Neuron (in vitro differentiated cells): ENCODE measurements at regions not wholly inside any gene's neighbourhood (a gene's known extent, or its start where the extent isn't known, plus 50 kb on each side); places are given as distances from the start of the nearest gene placed in this dataset.

Source experiments
- H2AFZ ChIP-seq: one replicate; pipeline ENCODE4 v1.6.1; 2013; ENCODE audit warnings: low read depth, mild to moderate bottlenecking, inconsistent platforms, low read length, moderate library complexity
- H3K27me3 ChIP-seq: one replicate; pipeline ENCODE4 v1.6.1; 2013; ENCODE audit warnings: low read length; ENCODE audit not compliant: insufficient read depth
- H3K36me3 ChIP-seq: one replicate; pipeline ENCODE4 v1.6.1; 2013; ENCODE audit warnings: low read length; ENCODE audit not compliant: insufficient read depth
- H3K4me1 ChIP-seq: one replicate; pipeline ENCODE4 v1.6.1; 2013; ENCODE audit warnings: low read length; ENCODE audit not compliant: insufficient read depth
- H3K4me3 ChIP-seq: 2 replicates; pipeline ENCODE4 v1.5.1; 2013; ENCODE audit warnings: mild to moderate bottlenecking, low read length, moderate library complexity
- H3K9me3 ChIP-seq: one replicate; pipeline ENCODE4 v1.6.1; 2013; ENCODE audit warnings: low read length

- H3K4me3 ChIP-seq: no peak overlapping the region
- no peaks in the 10 kb centered on the region for H3K36me3 ChIP-seq
- H2AFZ ChIP-seq: no peak overlapping the region
- no peaks in the 10 kb centered on the region for H3K27me3 ChIP-seq
- H3K4me1 ChIP-seq: no peaks in the 10 kb centered on the region
- no peaks in the 10 kb centered on the region for H3K9me3 ChIP-seq
These were observed 90.2 kb upstream of the AGTR1 start for GRCh38 chr3:148607491-148607890.

- H3K4me3 ChIP-seq: no peak overlapping the region
These were observed 85.4 kb upstream of the AGTR1 start for GRCh38 chr3:148612278-148612677.

GRCh38 chr3:148615382-148615781, 82.3 kb upstream of the AGTR1 start:
- Histone ChIP-seq H3K36me3 (no peaks in the 10 kb centered on the region), H3K27me3 (no peaks in the 10 kb centered on the region), H3K9me3 (no peaks in the 10 kb centered on the region), H2AFZ (no peak overlapping the region), H3K4me3 (no peak overlapping the region), H3K4me1 (peaks cover 5% of the 10 kb centered on the region)

More at GRCh38 chr3:148612278-148612677, 85.4 kb upstream of the AGTR1 start:
- Histone ChIP-seq H3K27me3 (no peaks in the 10 kb centered on the region), H2AFZ (no peak overlapping the region), H3K4me1 (peaks cover 5% of the 10 kb centered on the region), H3K9me3 (no peaks in the 10 kb centered on the region), H3K36me3 (no peaks in the 10 kb centered on the region)

- H3K9me3 ChIP-seq: no peaks in the 10 kb centered on the region
- no peak overlapping the region for H3K4me3 ChIP-seq
- H3K36me3 ChIP-seq: no peaks in the 10 kb centered on the region
- H3K27me3 ChIP-seq: no peaks in the 10 kb centered on the region
- no peaks in the 10 kb centered on the region for H3K4me1 ChIP-seq
- H2AFZ ChIP-seq: no peak overlapping the region
These were observed 72.5 kb upstream of the AGTR1 start for GRCh38 chr3:148625095-148625736.

- Histone ChIP-seq H2AFZ (no peak overlapping the region), H3K9me3 (no peaks in the 10 kb centered on the region), H3K4me1 (no peaks in the 10 kb centered on the region), H3K4me3 (no peak overlapping the region), H3K36me3 (no peaks in the 10 kb centered on the region), H3K27me3 (no peaks in the 10 kb centered on the region)
These were observed 71.7 kb upstream of the AGTR1 start for GRCh38 chr3:148625991-148626390.

- no peaks in the 10 kb centered on the region for H3K9me3 ChIP-seq
- H3K36me3 ChIP-seq: no peaks in the 10 kb centered on the region
- no peak overlapping the region for H3K4me3 ChIP-seq
- H3K27me3 ChIP-seq: no peaks in the 10 kb centered on the region
- no peak overlapping the region for H2AFZ ChIP-seq
- no peaks in the 10 kb centered on the region for H3K4me1 ChIP-seq
These were observed 68.7 kb upstream of the AGTR1 start for GRCh38 chr3:148629006-148629405.

- H3K36me3 ChIP-seq: no peaks in the 10 kb centered on the region
- H3K9me3 ChIP-seq: no peaks in the 10 kb centered on the region
- no peaks in the 10 kb centered on the region for H3K27me3 ChIP-seq
- H2AFZ ChIP-seq: no peak overlapping the region
- no peak overlapping the region for H3K4me3 ChIP-seq
- no peaks in the 10 kb centered on the region for H3K4me1 ChIP-seq
These were observed 66.4 kb upstream of the AGTR1 start for GRCh38 chr3:148631124-148631903.

GRCh38 chr3:148641722-148642121, 56.0 kb upstream of the AGTR1 start:
- peaks cover 6% of the 10 kb centered on the region for H3K4me1 ChIP-seq
- no peak overlapping the region for H2AFZ ChIP-seq
- H3K4me3 ChIP-seq: no peak overlapping the region
- no peaks in the 10 kb centered on the region for H3K27me3 ChIP-seq
- H3K9me3 ChIP-seq: no peaks in the 10 kb centered on the region
- no peaks in the 10 kb centered on the region for H3K36me3 ChIP-seq

- H3K4me3 ChIP-seq: no peak overlapping the region
- H3K9me3 ChIP-seq: no peaks in the 10 kb centered on the region
- no peaks in the 10 kb centered on the region for H3K36me3 ChIP-seq
- no peak overlapping the region for H2AFZ ChIP-seq
- no peaks in the 10 kb centered on the region for H3K27me3 ChIP-seq
- H3K4me1 ChIP-seq: peaks cover 6% of the 10 kb centered on the region
These were observed 55.5 kb upstream of the AGTR1 start for GRCh38 chr3:148642214-148642613.

GRCh38 chr3:148642616-148643015, 55.1 kb upstream of the AGTR1 start:
- Histone ChIP-seq H3K4me3 (no peak overlapping the region), H3K27me3 (no peaks in the 10 kb centered on the region), H3K4me1 (peaks cover 6% of the 10 kb centered on the region), H3K36me3 (no peaks in the 10 kb centered on the region), H3K9me3 (no peaks in the 10 kb centered on the region), H2AFZ (no peak overlapping the region)

GRCh38 chr3:148643389-148643840, 54.3 kb upstream of the AGTR1 start:
- peaks cover 6% of the 10 kb centered on the region for H3K4me1 ChIP-seq
- no peak overlapping the region for H3K4me3 ChIP-seq
- peak overlapping the region; percentile 69 for H2AFZ ChIP-seq
- H3K36me3 ChIP-seq: no peaks in the 10 kb centered on the region
- no peaks in the 10 kb centered on the region for H3K27me3 ChIP-seq
- no peaks in the 10 kb centered on the region for H3K9me3 ChIP-seq

GRCh38 chr3:148646126-148646665, 51.5 kb upstream of the AGTR1 start:
- H3K4me3 ChIP-seq: no peak overlapping the region
- H2AFZ ChIP-seq: no peak overlapping the region
- peaks cover 6% of the 10 kb centered on the region for H3K4me1 ChIP-seq
- H3K9me3 ChIP-seq: no peaks in the 10 kb centered on the region
- H3K27me3 ChIP-seq: no peaks in the 10 kb centered on the region
- no peaks in the 10 kb centered on the region for H3K36me3 ChIP-seq
